SK-N-SH treated with all-trans-retinoic acid at 6 μM for 48 hours (cell line): ENCODE measurements at regions not wholly inside any gene's neighbourhood (a gene's known extent, or its start where the extent isn't known, plus 50 kb on each side); places are given as distances from the start of the nearest gene placed in this dataset.
"Not testable (repeated sequence)": the region's sequence is repeated elsewhere in the genome, so short reads cannot be mapped to it uniquely, and the experiment has no call there.

ENCODE experiments used
- ARNTL ChIP-seq: fragments of 450-650 bp; formaldehyde crosslinking; IDR thresholded peaks from 2 replicates; pipeline ENCODE4 v1.5.0; 2020; ENCODE audit warnings: low read depth, mild to moderate bottlenecking, moderate library complexity, borderline replicate concordance
- ZFP3 ChIP-seq: fragments of 250-450 bp; sonication (Bioruptor Pico); IDR thresholded peaks from 2 replicates; pipeline ENCODE4 v1.5.0; 2020; ENCODE audit warnings: mild to moderate bottlenecking, moderate library complexity
- ZNF565 ChIP-seq: fragments of 450-650 bp; formaldehyde crosslinking; conservative IDR thresholded peaks from 2 replicates; pipeline ENCODE4 v1.5.0; 2020; ENCODE audit warnings: low read depth, mild to moderate bottlenecking, moderate library complexity
- TF ChIP-seq, protein P1 (sequence below): fragments of 250-450 bp; sonication (Bioruptor Pico); IDR thresholded peaks from 2 replicates; pipeline ENCODE4 v1.8.0; 2020; ENCODE audit warnings: mild to moderate bottlenecking, moderate library complexity, borderline replicate concordance
- TF ChIP-seq, protein P2 (sequence below): fragments of 250-450 bp; sonication (Bioruptor Pico); IDR thresholded peaks from 2 replicates; pipeline ENCODE4 v1.5.1; 2020; ENCODE audit warnings: low read depth, mild to moderate bottlenecking, moderate library complexity
- TF ChIP-seq, protein P3 (sequence below): fragments of 250-450 bp; sonication (Bioruptor Pico); IDR thresholded peaks from 2 replicates; pipeline ENCODE4 v1.5.1; 2021; ENCODE audit warnings: mild to moderate bottlenecking, moderate library complexity

GRCh38 chr13:89088107-89088506 lies 1416.9 kb downstream of the SLITRK5 start:
- not testable (repeated sequence) for TF ChIP-seq ZNF565, ARNTL, ZFP3 (CRISPR knock-in tag)
- TF ChIP-seq, protein P1, sequence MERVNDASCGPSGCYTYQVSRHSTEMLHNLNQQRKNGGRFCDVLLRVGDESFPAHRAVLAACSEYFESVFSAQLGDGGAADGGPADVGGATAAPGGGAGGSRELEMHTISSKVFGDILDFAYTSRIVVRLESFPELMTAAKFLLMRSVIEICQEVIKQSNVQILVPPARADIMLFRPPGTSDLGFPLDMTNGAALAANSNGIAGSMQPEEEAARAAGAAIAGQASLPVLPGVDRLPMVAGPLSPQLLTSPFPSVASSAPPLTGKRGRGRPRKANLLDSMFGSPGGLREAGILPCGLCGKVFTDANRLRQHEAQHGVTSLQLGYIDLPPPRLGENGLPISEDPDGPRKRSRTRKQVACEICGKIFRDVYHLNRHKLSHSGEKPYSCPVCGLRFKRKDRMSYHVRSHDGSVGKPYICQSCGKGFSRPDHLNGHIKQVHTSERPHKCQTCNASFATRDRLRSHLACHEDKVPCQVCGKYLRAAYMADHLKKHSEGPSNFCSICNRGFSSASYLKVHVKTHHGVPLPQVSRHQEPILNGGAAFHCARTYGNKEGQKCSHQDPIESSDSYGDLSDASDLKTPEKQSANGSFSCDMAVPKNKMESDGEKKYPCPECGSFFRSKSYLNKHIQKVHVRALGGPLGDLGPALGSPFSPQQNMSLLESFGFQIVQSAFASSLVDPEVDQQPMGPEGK (CRISPR knock-in tag): not testable (repeated sequence)
- TF ChIP-seq, protein P2, sequence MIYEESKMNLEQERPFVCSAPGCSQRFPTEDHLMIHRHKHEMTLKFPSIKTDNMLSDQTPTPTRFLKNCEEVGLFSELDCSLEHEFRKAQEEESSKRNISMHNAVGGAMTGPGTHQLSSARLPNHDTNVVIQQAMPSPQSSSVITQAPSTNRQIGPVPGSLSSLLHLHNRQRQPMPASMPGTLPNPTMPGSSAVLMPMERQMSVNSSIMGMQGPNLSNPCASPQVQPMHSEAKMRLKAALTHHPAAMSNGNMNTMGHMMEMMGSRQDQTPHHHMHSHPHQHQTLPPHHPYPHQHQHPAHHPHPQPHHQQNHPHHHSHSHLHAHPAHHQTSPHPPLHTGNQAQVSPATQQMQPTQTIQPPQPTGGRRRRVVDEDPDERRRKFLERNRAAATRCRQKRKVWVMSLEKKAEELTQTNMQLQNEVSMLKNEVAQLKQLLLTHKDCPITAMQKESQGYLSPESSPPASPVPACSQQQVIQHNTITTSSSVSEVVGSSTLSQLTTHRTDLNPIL (CRISPR knock-in tag): not testable (repeated sequence)
- TF ChIP-seq, protein P3, sequence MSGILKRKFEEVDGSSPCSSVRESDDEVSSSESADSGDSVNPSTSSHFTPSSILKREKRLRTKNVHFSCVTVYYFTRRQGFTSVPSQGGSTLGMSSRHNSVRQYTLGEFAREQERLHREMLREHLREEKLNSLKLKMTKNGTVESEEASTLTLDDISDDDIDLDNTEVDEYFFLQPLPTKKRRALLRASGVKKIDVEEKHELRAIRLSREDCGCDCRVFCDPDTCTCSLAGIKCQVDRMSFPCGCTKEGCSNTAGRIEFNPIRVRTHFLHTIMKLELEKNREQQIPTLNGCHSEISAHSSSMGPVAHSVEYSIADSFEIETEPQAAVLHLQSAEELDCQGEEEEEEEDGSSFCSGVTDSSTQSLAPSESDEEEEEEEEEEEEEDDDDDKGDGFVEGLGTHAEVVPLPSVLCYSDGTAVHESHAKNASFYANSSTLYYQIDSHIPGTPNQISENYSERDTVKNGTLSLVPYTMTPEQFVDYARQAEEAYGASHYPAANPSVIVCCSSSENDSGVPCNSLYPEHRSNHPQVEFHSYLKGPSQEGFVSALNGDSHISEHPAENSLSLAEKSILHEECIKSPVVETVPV (CRISPR knock-in tag): not testable (repeated sequence)
